ENCODE measurements at regions not wholly inside any gene's neighbourhood (a gene's known extent, or its start where the extent isn't known, plus 50 kb on each side); places are given as distances from the start of the nearest gene placed in this dataset.

- DNase-seq (ENCODE audit: low spot score) = no peak
These were observed 379.4 kb downstream of the TNS1 start for GRCh38 chr2:217623281-217623912.

DNA sequence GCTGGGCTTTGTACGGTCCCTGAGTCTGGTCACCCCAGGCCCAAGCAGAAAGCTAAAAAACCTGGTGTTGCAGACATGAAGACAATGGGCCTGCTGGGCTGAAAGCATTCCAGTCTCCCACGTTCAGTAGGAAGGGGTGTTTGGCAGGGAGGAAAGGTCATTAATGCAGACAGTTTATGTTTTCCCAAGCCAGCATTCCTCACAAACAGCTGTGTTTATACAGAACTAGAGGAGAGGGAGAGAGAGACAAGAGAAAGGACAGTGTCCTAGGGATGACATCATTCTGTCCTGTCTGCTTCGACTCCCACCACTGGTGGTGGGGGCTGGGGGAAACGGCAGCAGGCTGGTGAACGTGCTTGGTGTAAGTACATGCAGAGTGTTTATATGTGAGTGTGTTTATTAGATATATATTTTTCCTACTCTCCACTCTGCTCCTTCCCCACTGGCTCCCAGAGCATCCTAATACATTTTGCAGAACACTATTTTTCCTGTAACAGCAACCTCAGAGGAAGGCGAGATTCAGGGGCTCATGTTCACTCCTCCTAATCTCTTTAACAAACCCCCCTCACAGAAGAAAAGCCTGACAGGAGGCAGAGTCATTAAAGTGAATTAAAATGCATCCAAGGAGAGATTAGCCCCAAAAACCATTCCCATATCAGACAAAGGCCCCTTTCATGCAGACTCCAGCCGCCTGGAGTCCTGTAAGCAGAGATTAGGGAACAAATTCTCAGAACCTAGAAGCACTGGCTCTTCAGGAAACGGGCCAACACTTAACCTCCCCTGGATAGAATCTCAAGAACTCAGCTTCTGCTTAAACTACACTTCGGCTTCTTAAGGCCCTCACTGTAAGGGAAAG is 380.4 kb downstream of the TNS1 start:
- no peak for DNase-seq (ENCODE audit: low spot score)

- DNase-seq (ENCODE audit: low spot score) = no peak
These were observed 381.4 kb downstream of the TNS1 start for GRCh38 chr2:217621391-217621801.

- no peak for DNase-seq (ENCODE audit: low spot score)
These were observed 384.1 kb downstream of the TNS1 start for GRCh38 chr2:217618744-217619143.

DNA sequence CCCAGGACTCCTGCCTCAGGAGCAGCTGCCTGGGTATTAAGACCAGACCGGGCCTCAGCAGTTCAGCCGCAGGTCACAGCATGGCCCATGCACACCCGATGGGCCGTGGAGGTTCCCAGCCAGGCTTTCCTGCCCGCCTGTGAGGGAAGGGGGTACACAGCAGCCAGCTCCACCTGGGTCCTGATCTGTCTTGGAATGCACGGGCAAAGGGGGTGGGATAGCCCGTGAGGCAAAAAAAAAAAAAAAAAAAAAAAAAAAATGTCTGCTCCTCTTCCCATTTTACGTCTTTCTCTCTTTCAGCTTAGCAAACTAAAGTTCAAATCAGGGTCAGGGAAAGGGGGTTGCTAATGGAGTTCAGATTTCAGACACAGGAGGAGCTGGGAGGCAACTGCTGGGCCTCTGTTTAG is 385.2 kb downstream of the TNS1 start:
- no peak for DNase-seq (ENCODE audit: low spot score)

GRCh38 chr2:217616936-217617335 is 385.9 kb downstream of the TNS1 start:
- DNase-seq (ENCODE audit: low spot score) = no peak

- DNase-seq (ENCODE audit: low spot score) = no peak
These were observed 387.6 kb downstream of the TNS1 start for GRCh38 chr2:217615171-217615570.

GRCh38 chr2:217614498-217614897 is 388.3 kb downstream of the TNS1 start:
- no peak for DNase-seq (ENCODE audit: low spot score)

- no peak for DNase-seq (ENCODE audit: low spot score)
These were observed 388.7 kb downstream of the TNS1 start for GRCh38 chr2:217614096-217614495.

GRCh38 chr2:217612920-217613319 is 389.9 kb downstream of the TNS1 start:
- DNase-seq (ENCODE audit: low spot score) = no peak

DNA sequence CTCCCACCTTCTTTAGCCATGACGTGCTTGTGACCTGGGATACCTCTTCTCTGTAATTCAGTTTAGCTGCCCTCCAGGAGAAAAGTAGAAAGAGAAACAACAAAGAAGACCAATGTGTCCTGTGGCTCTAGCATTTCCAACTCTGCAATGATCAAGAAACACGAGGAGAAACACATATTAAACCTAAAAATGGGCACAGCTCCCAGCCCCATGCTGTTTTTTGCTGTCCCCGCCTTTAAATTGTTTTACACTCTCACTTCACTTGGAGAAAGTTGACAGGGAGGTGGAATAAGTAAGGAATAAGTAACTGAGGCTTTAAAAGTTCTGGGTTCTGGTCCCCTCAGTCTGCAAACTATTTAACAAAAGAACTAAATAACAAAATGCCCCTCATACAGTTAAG is 390.6 kb downstream of the TNS1 start:
- no peak for DNase-seq (ENCODE audit: low spot score)

GRCh38 chr2:217611626-217612127 is 391.1 kb downstream of the TNS1 start:
- DNase-seq (ENCODE audit: low spot score) = no peak

GRCh38 chr2:217611056-217611455 is 391.7 kb downstream of the TNS1 start:
- no peak for DNase-seq (ENCODE audit: low spot score)

DNA sequence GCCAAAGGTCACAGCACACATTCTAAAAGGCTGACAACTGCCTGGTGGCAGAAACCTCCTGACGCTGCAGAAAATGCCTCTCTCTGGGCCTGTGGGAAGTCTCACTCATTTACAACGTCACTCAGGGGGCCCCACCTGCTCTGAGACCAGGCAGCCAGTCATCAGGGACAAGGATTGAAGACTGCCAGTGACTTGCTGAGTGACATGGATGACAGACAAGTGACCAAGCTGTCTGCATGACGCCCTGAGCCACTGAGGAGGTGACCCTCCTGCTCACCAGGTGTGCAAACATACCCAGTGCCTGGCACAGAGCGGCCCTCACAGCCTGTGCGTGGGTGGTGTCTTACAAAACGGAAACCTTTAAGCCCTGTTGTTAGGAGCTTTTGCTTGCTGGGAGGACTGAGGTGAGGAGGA is 392.4 kb downstream of the TNS1 start:
- DNase-seq (ENCODE audit: low spot score) = peak; percentile 13

- no peak for DNase-seq (ENCODE audit: low spot score)
These were observed 392.8 kb downstream of the TNS1 start for GRCh38 chr2:217609952-217610351.

GRCh38 chr2:217606296-217606695 is 396.5 kb downstream of the TNS1 start:
- no peak for DNase-seq (ENCODE audit: low spot score)

GRCh38 chr2:217604527-217605194 is 398.1 kb downstream of the TNS1 start:
- DNase-seq (ENCODE audit: low spot score) = no peak

DNA sequence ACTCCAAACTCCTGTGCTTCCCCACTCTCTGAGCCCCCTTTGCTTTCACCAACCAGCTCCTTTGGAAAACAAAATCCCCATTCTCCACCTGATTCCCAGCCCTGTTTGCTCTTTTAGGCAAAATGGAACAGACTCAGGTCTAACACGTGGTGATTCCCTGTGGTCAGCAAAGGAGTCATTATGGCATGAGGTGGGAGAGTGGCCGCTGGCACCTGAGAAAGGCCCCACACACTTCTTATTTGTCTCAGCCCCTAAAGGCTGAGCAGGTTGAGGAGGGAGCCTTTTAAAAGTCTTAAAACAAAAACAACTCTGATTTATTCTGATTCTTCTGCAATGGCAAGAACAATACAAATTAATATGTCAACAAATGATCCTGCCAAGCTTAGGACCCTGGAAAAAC is 401.2 kb downstream of the TNS1 start:
- DNase-seq (ENCODE audit: low spot score) = no peak

- DNase-seq (ENCODE audit: low spot score) = no peak
These were observed 402.9 kb downstream of the TNS1 start for GRCh38 chr2:217599906-217600305.

GRCh38 chr2:217597681-217598080 is 405.1 kb downstream of the TNS1 start:
- no peak for DNase-seq (ENCODE audit: low spot score)

DNA sequence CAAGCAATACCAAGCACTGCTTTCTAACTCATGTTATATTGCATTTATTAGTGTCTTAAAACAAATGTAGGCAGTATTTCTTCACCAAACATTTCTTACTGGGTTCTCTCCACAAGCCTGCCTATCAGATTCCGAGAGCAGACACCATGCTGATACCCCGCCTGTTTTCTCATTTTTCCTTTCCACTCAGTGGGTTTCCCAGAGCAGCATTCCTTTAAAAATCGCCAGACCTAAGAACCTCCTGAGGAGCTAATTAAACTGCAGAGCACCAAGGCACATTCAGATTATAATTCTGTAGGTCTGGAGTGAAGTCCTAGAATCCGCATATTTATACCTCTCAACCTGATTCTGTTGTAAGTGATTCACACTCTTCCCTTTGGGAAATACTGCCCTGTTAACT is 405.6 kb downstream of the TNS1 start:
- no peak for DNase-seq (ENCODE audit: low spot score)

GRCh38 chr2:217593732-217594131 is 409.1 kb downstream of the TNS1 start:
- peak; percentile 29 for DNase-seq (ENCODE audit: low spot score)

DNA sequence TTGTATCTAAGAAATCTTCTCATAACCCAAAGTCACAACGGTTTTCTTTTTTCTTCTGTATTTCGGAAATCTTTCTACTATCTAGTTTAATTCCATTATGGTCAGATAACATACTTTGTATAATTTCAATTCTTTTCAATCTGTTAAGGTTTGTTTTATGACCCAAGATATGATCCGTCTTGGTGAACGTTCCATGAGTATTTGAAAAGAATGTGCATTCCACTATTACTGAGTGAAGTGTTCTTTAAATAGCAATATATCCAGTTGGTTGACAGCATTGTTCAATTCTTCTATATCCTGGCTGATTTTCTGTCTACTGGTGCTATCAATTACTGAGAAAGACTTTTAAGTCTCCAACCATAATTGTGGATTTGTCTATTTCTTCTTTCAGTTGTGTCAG is 414.5 kb downstream of the TNS1 start:
- no peak for DNase-seq (ENCODE audit: low spot score)
